ENCODE measurements at regions not wholly inside any gene's neighbourhood (a gene's known extent, or its start where the extent isn't known, plus 50 kb on each side); places are given as distances from the start of the nearest gene placed in this dataset.

GRCh38 chr7:17186745-17187530, 111.5 kb upstream of the AHR start:
- TF ChIP-seq, protein P1, sequence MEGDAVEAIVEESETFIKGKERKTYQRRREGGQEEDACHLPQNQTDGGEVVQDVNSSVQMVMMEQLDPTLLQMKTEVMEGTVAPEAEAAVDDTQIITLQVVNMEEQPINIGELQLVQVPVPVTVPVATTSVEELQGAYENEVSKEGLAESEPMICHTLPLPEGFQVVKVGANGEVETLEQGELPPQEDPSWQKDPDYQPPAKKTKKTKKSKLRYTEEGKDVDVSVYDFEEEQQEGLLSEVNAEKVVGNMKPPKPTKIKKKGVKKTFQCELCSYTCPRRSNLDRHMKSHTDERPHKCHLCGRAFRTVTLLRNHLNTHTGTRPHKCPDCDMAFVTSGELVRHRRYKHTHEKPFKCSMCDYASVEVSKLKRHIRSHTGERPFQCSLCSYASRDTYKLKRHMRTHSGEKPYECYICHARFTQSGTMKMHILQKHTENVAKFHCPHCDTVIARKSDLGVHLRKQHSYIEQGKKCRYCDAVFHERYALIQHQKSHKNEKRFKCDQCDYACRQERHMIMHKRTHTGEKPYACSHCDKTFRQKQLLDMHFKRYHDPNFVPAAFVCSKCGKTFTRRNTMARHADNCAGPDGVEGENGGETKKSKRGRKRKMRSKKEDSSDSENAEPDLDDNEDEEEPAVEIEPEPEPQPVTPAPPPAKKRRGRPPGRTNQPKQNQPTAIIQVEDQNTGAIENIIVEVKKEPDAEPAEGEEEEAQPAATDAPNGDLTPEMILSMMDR (IDR thresholded peaks at IDR 0.05) = no peak
- TF ChIP-seq POLR2A (IDR thresholded peaks at IDR 0.05) = no peak

Data from vagina (tissue), 2 donors.